Stimulated activated naive CD8-positive, alpha-beta T cell treated with anti-CD3 and anti-CD28 coated beads, Interleukin-15, Interleukin-2, amounts not matched to agents 100 U/mL and 50 U/mL, for 24 hours (primary cell): ENCODE measurements at regions not wholly inside any gene's neighbourhood (a gene's known extent, or its start where the extent isn't known, plus 50 kb on each side); places are given as distances from the start of the nearest gene placed in this dataset.

Experiments
- ATAC-seq: fragments of 150-1000 bp; cut with Tn5 transposase; one replicate; pipeline ENCODE4 v1.10.0; 2021
- DNase-seq: peaks from one replicate; pipeline ENCODE4 v3.0.0; 2021

GRCh38 chr2:239778042-239778851, 246.9 kb downstream of the NDUFA10 start:
- ATAC-seq (no peak), DNase-seq (no peak)

GRCh38 chr2:239777219-239777618, 247.9 kb downstream of the NDUFA10 start:
- no peak for ATAC-seq

DNA sequence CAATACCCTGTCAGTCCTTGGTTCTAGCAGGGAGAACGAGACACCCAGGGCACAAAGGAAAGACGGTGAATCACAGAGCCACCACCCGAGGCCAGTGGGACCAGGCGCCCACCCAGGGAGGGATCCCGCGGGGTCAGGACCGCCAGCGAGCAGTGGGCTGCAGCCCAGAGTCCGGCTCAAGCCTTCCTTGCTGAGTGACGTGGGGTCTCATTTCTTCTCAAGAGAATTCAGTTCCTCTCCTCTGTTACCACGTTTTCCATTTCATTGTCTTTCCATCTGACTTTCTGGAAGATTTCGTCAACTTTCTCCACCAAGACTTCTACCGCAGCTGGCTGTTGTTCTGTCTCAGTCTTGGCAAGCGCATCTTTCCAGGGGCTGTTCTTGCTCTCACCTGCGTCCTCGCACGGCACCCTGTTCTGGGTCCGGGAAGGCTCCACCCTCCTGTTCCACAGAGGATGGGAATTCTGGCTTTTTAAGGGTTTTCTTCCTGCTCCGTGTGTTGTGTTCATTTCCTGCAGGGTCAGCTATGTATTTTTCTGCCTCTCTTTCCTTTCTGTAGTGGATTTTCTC, 248.6 kb downstream of the NDUFA10 start:
- no peak for ATAC-seq
- DNase-seq, result no peak

More at GRCh38 chr2:239777219-239777618, 247.9 kb downstream of the NDUFA10 start:
- no peak for DNase-seq

DNA sequence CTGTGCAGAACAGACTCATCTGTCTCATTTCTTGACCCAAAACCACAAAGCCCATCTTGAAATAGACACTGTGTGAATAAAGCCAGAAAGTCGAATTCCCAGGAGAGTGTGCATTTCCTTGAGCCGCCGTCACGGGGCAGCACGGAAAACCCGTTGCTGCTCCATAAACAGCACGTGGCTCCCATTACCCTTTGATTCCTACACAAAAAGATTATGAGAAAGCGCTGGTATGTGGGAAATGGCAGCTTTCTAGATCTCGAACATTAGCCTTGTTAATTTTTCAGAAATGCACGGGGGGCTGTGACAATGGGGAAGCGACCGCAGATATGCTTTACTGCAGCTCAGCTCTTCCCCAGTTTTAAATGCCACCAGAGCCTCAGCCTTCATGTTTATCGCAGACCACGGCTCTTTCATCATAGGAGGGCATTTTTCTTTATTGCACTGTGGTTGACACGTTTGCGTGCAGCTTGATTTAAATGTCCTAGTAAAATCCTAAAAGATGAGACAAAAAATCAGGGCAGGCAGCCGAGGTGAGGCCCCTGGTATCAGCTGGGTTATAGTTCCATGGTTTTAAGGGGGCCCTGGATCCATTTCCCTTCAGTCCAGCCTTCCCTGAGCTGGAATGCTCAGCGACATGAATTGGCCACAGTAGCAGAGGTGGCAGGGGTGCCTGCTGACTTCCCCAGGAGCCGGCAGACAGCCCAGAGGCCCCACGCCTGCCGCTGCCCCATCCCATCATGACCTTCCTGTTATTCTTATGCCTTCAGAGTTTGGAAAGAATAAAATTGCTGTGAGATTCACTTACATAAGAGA, 249.3 kb downstream of the NDUFA10 start:
- ATAC-seq, result no peak
- DNase-seq, result no peak

- ATAC-seq (no peak), DNase-seq (no peak)
Observed at GRCh38 chr2:239774933-239775622, 250.1 kb downstream of the NDUFA10 start.

GRCh38 chr2:239774142-239774462, 251.0 kb downstream of the NDUFA10 start:
- ATAC-seq (no peak), DNase-seq (no peak)

DNA sequence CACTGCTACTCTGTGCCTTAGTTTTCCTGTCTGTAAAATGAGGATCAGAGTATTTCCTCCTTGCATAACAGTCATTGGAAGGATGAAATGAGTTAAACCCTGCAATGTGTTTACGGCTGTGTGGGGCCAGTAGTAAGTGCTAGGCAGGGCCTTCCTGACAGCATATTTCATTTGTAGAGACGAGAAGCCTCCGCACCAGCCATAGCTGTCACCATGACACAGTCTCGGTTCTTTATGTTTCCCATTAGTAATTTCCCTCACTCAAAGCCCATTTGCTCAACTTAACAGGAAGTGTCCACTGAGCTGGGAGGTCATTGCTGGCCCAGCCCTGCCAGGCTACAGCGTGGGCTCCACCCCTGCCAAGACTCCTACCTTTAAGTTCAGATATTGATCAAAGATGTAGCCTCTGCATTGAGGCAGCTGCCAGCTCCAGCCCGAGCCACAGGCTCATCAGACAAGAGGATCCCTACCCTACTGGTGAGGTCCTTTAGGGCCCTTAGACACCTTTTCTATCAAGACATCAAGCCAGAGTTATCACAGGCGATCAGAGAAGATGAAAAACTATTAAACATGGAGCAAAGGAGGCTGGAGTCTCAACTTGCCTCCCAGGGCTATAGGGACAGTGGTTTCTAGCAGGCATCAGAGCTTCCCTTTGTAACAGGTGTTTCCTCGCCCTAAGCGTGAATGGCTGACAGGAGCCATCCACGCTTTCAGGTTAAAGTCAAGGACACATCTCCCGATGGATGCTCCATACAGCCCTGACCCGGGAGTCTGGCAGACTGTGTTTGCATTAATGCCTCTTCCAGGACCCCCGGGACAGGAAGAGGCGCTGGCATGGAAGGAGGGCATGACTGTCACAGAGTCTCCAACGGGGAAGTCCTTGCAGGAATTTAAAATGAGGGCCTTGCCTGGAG, 251.7 kb downstream of the NDUFA10 start:
- DNase-seq (no peak), ATAC-seq (no peak)

DNA sequence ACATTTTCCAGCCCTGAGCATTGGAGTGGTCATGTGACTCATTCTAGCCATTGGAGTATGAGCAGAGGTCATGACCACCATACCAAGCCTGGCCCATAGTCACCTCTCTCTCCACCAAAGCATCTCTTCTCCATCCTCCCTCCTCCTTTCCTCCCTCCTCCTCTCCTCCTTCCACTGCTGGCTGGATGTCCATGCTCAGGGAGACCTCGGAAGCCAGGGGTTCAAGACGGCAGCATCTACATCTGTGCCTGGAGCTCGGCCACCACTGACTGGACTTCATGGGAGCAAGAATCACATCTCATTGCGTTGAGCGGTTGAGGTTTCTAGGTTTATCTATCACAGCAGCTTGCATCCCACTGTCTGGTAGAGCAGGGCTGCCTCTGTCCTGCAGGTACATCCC, 252.4 kb downstream of the NDUFA10 start:
- DNase-seq (no peak), ATAC-seq (no peak)

- no peak for ATAC-seq
Observed at GRCh38 chr2:239770246-239770639, 254.9 kb downstream of the NDUFA10 start.

GRCh38 chr2:239769554-239770245, 255.4 kb downstream of the NDUFA10 start:
- ATAC-seq (no peak), DNase-seq (no peak)

More at GRCh38 chr2:239770246-239770639, 254.9 kb downstream of the NDUFA10 start:
- DNase-seq, result no peak

GRCh38 chr2:239768907-239769553, 256.1 kb downstream of the NDUFA10 start:
- DNase-seq (no peak), ATAC-seq (no peak)

DNA sequence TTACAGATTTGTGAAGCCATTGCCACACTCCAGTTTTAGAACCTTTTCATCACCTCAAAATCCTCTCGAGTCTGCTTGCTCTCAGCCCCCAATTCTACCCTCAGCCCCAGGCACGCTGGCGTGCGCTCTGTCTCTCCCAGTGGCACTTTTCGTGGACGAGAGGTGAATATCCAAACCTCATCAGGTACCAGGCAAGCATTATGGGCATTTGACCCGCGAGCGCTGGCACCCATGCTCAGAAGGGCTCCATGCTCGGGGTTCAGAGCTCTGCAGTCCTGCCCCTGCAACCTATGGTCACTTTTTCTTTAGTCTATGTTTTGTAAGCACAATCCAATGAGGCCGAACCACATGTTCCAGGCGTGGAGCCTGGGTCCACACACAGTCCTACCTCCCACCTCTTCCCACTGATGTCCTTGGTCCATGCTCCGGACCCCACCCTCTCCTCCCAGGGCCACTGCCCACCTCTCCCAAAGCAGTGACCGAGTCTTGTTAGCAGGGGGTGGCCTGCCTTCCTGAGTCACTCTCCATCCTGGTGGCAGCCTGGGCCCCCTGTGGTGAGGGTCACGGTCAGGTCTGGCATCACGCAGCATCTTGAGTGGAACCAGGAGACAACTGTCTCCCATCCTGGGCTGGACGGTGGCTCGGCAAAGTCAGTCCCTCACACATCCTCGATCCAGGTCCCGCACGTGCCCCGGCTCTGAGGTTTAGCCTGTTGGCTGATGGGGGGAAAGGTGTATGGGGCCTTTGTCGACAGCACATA, 256.9 kb downstream of the NDUFA10 start:
- ATAC-seq (no peak), DNase-seq (no peak)

DNA sequence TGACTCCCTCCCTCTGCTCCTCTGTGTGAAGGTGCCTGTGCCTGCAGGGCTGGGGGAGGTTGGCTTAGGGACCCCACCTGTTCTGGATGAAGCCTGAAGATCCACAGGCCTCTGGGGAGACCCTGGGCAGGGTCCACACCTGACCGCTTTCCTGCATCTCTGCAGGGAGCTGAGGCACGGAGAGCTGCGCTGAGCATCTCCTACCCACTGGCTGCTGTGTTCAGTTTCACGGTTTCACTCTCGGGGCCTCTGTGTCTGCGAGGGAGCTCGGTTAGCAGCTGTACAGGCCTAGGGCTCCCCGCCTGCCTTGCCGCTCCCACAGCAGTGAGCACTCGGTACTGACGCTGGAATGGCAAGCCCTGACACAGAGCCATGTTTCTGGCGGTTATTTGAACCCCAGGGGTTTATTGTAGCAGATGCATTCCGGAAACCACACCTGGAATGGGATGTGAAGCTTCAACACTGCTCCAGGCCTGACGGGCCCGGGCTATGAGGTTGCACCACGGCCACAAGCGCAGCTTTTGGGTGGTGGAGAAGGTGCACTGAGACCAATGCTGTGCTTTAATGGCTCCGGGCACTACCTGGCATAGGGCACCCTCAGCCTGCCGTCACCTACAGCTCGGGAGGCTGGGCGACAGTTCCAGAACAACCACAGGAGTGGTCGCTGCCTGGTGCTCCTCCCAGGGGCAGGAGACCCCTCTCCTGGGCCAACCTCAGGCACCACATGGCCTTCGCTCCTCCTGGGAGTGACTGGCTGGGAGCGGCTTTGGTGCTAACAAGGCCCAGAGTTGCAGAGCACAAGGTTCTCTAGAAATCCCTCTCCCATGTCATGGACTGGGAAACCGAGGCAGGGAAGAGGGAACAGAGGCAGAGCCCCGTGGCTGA, 257.9 kb downstream of the NDUFA10 start:
- DNase-seq (no peak), ATAC-seq (no peak)

- DNase-seq, result no peak
- no peak for ATAC-seq
Observed at GRCh38 chr2:239765911-239766310, 259.2 kb downstream of the NDUFA10 start.

- DNase-seq, result no peak
Observed at GRCh38 chr2:239765076-239765845, 259.9 kb downstream of the NDUFA10 start.

DNA sequence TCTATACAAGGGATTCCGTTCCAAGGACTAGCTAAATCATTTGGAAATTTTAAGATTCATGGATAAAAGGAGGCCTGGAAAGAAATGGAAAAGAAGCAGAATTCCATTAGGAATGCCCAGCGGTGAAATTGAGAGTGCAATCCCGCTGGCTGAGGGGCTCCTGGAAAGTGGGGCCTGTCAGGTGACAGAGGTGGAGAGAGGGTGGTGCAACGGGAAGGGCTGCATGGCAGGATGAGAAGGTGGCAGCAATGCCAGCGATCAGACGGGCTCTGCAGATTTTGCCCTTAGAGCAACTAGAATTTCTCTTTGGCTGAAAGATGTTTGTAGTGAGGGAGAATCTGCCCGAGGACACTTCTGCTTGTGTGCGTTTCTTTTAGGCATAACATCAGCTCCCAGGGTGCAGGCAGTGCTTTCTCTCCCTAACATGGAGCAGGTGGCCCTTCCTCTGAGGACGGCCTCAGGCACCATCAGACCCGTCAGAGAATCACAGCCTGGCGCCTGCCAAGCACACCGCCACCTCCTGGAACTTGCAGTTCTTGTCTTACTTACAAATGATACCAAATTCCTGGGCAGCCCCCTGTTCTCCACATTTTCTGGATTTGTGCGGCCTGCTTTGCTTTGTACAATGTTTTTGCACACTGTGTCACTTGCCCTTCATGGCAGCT, 261.6 kb downstream of the NDUFA10 start:
- ATAC-seq, result no peak
- DNase-seq, result no peak

More at GRCh38 chr2:239765076-239765845, 259.9 kb downstream of the NDUFA10 start:
- ATAC-seq, result no peak

DNA sequence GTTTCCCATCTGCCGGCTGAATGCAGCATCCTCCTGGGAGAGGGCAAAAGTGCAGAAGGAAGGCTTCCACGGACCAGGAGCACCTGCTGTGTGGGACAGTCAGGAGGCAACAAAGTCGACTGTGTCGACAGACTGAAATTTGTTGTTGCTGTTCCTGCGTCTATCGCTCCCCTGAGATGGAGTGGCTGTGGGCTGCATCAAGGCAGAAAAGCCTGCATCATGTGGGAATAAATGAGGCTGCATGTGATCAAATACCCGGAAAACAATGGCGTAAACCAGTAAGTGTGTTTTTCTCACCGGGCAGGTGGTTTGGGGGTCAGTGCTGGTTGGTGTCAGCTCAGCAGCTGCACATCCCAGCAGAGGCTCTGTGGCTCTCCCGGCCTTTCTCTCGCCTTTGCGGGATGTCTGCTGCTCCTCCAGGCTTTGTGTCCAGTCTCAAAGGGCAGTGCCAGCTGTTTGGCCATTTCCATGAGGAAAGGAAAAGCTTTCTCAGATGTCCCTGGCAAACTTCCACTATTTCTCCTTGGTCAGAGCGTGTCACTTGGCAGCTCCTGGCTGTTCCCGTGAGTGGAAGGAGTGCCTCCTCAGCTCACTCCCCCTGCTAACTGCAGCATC, 262.4 kb downstream of the NDUFA10 start:
- ATAC-seq, result no peak
- no peak for DNase-seq
